ENCODE measurements at regions not wholly inside any gene's neighbourhood (a gene's known extent, or its start where the extent isn't known, plus 50 kb on each side); places are given as distances from the start of the nearest gene placed in this dataset.

DNA sequence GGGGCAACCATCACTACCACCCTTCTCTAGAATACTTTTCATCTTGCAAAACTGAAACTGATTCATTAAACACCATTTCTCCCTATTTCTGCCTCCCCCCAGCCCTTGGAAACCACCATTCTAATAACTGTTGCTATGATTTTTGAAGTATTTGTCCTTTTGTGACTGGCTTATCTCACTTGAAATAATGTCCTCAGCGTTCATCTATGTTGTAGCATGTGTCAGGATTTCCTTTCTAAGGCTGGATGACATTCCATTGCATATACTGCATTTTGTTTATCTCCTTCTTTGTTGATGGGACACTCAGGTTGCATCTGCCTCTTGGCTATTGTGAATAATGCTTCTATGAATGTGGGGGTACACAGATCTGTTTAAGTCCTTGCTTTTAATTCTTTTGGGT is 327.6 kb upstream of the ZNF32 start:
- Mint-ChIP-seq H3K27ac (no peak overlapping the region), H3K27me3 (no peaks in the 10 kb centered on the region), H3K4me3 (no peak overlapping the region), H3K36me3 (ENCODE audit: low read depth) (no peaks in the 10 kb centered on the region), H3K4me1 (no peaks in the 10 kb centered on the region), H3K9me3 (no peaks in the 10 kb centered on the region)
- intact Hi-C loops (cut with micrococcal nuclease) = no loop called here
- ATAC-seq (ENCODE audit: low read depth) = no peak
- ChIA-PET POLR2A (no interaction called here), CTCF (no interaction called here)
- no peak for DNase-seq
- TF ChIP-seq, protein P1, sequence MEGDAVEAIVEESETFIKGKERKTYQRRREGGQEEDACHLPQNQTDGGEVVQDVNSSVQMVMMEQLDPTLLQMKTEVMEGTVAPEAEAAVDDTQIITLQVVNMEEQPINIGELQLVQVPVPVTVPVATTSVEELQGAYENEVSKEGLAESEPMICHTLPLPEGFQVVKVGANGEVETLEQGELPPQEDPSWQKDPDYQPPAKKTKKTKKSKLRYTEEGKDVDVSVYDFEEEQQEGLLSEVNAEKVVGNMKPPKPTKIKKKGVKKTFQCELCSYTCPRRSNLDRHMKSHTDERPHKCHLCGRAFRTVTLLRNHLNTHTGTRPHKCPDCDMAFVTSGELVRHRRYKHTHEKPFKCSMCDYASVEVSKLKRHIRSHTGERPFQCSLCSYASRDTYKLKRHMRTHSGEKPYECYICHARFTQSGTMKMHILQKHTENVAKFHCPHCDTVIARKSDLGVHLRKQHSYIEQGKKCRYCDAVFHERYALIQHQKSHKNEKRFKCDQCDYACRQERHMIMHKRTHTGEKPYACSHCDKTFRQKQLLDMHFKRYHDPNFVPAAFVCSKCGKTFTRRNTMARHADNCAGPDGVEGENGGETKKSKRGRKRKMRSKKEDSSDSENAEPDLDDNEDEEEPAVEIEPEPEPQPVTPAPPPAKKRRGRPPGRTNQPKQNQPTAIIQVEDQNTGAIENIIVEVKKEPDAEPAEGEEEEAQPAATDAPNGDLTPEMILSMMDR (IDR thresholded peaks at IDR 0.05) = no peak

DNA sequence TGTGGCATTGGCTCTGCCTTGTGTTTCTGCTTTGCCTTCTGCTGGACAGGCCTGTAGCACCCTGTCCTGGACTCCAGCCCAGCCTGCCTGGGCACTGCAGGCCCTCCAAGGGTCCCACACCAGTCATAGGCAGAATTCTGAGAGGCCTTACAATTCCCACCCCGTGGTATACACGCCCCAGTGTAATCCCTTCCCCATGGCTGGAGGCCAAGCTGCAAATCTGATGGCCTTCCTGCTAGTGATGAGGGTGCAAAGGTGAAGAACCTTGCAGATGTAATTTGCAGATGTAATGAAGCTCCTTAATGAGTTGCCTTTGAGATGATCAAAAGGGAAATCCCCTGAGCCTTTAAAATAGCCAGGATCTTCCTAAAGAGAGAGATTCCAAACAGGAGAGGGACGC is 325.1 kb upstream of the ZNF32 start:
- no peak for ATAC-seq (ENCODE audit: low read depth)
- ChIA-PET CTCF (no interaction called here), POLR2A (no interaction called here)
- no peak for DNase-seq
- TF ChIP-seq, protein P1 (IDR thresholded peaks at IDR 0.05) = no peak
- H3K4me3 Mint-ChIP-seq = no peak overlapping the region
- intact Hi-C loops (cut with micrococcal nuclease) = no loop called here
- no peak overlapping the region for H3K27ac Mint-ChIP-seq
- no peaks in the 10 kb centered on the region for H3K36me3 Mint-ChIP-seq (ENCODE audit: low read depth)
- no peaks in the 10 kb centered on the region for H3K4me1 Mint-ChIP-seq
- peaks cover 6% of the 10 kb centered on the region for H3K27me3 Mint-ChIP-seq
- H3K9me3 Mint-ChIP-seq = no peaks in the 10 kb centered on the region

DNA sequence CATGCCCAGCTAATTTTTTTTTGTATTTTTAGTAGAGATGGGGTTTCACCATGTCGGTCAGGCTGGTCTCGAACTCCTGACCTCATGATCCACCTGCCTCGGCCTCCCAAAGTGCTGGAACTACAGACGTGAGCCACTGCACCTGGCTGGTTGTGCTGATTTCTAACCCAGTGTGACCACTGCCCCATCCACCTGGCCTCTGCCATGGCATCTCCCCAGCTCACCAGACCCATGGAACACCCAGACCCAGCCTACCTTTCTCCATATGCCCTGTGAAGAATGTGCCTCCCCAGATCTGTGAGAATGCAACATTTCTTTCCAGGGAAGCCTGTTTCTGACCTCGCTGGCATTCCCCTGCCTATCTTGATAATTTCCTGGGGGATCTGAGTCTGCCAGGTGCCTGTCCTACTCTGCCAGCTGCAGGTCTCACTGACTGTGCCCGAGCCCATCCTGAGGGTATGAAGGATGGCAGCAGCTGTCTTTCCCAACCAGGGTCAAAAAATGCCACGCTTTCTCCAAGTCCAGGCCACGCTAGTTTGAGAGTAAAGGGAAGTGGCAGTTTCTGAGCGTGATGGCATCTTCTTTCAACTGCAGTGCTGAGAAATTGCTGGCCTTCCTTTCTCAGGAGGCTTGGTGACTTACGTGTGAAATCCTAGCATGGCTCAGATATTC is 324.4 kb upstream of the ZNF32 start:
- TF ChIP-seq, protein P1 (IDR thresholded peaks at IDR 0.05) = no peak
- DNase-seq (no peak), ATAC-seq (ENCODE audit: low read depth) (no peak)
- Mint-ChIP-seq H3K27ac (no peak overlapping the region), H3K4me3 (no peak overlapping the region), H3K27me3 (peaks cover 6% of the 10 kb centered on the region), H3K36me3 (ENCODE audit: low read depth) (no peaks in the 10 kb centered on the region), H3K4me1 (no peaks in the 10 kb centered on the region), H3K9me3 (no peaks in the 10 kb centered on the region)
- ChIA-PET POLR2A (no interaction called here), CTCF (no interaction called here)
- intact Hi-C loops (cut with micrococcal nuclease) = no loop called here

DNA sequence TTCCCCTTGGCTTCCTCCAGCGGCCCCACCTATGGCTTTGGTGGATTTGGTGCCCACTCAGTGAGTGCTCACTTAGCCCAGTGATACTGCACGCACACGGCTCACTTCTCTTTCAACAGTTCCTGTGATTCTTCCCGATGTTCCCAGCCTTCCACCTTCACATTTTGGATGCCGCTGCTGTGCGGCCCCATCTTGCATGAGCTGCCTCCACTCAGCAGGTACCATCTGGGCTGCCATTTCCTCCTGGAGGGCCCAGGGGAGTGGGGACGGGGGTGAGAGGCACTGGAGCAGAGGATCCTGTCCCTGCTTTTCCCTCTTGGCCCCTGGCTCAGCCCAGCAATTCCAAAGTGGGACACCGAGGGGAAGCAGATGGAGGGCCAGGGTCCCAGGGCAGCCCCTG is 323.3 kb upstream of the ZNF32 start:
- DNase-seq (no peak), ATAC-seq (ENCODE audit: low read depth) (no peak)
- Mint-ChIP-seq H3K4me3 (no peak overlapping the region), H3K27me3 (peaks cover 11% of the 10 kb centered on the region), H3K4me1 (no peaks in the 10 kb centered on the region), H3K36me3 (ENCODE audit: low read depth) (no peaks in the 10 kb centered on the region), H3K27ac (no peak overlapping the region), H3K9me3 (no peaks in the 10 kb centered on the region)
- intact Hi-C loops (cut with micrococcal nuclease) = no loop called here
- TF ChIP-seq, protein P1 (IDR thresholded peaks at IDR 0.05) = no peak
- ChIA-PET CTCF (no interaction called here), POLR2A (no interaction called here)

DNA sequence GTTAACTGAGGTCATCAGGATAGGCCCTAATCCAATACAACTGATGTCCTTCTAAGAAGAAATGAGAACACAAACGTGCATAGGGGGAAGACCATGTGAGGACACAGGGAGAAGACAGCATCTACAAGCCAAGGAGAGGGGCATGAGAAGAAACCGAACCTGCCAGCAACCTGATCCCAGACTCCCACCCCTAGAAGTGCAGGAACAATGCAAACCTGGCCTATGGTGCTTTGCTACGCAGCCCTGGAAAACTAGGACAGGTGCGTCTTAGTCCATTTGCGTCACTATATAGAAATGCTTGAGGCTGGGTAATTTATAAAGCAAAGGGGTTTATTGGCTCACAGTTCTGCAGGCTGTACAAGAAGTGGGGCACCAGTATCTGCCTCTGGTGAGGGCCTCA is 322.6 kb upstream of the ZNF32 start:
- ChIA-PET CTCF (no interaction called here), POLR2A (no interaction called here)
- DNase-seq = no peak
- Mint-ChIP-seq H3K36me3 (ENCODE audit: low read depth) (no peaks in the 10 kb centered on the region), H3K27me3 (peaks cover 11% of the 10 kb centered on the region), H3K27ac (no peak overlapping the region), H3K4me1 (no peaks in the 10 kb centered on the region), H3K9me3 (no peaks in the 10 kb centered on the region), H3K4me3 (no peak overlapping the region)
- TF ChIP-seq, protein P1 (IDR thresholded peaks at IDR 0.05) = no peak
- ATAC-seq (ENCODE audit: low read depth) = no peak
- intact Hi-C loops (cut with micrococcal nuclease) = no loop called here
